ENCODE measurements at regions not wholly inside any gene's neighbourhood (a gene's known extent, or its start where the extent isn't known, plus 50 kb on each side); places are given as distances from the start of the nearest gene placed in this dataset.

- H3K4me1 ChIP-seq (replicated peaks in 1 of 2) = no peaks in the 10 kb centered on the region
- 35 to 45% (median 43%) methylated on average over 8 of the region's 8 CpGs for WGBS, 4 donors
- no peak overlapping the region for H3K27ac ChIP-seq
- no peak overlapping the region for H3K4me3 ChIP-seq
- intact Hi-C loops (cut with DNase I) = no loop called here
- TF ChIP-seq POLR2A (IDR thresholded peaks at IDR 0.05) (no peak), CTCF (IDR thresholded peaks at IDR 0.05) (no peak)
- no peaks in the 10 kb centered on the region for H3K36me3 ChIP-seq (replicated peaks in 1 of 2)
- H3K27me3 ChIP-seq = no peaks in the 10 kb centered on the region
- no peak for DNase-seq
- no peaks in the 10 kb centered on the region for H3K9me3 ChIP-seq (replicated peaks in 1 of 3)
These were observed 88.4 kb upstream of the KCNG1 start for GRCh38 chr20:51111290-51111689.

- no peak for DNase-seq
- H3K9me3 ChIP-seq (replicated peaks in 1 of 3) = no peaks in the 10 kb centered on the region
- 77 to 87% (median 80%) methylated on average over 10 to 13 of the region's 13 CpGs for WGBS, 4 donors
- no peaks in the 10 kb centered on the region for H3K36me3 ChIP-seq (replicated peaks in 1 of 2)
- TF ChIP-seq CTCF (IDR thresholded peaks at IDR 0.05) (no peak), POLR2A (IDR thresholded peaks at IDR 0.05) (no peak)
- intact Hi-C loops (cut with DNase I) = no loop called here
- no peak overlapping the region for H3K27ac ChIP-seq
- no peaks in the 10 kb centered on the region for H3K27me3 ChIP-seq
- H3K4me3 ChIP-seq = no peak overlapping the region
- H3K4me1 ChIP-seq (replicated peaks in 1 of 2) = no peaks in the 10 kb centered on the region
These were observed 85.9 kb upstream of the KCNG1 start for GRCh38 chr20:51108638-51109363.

GRCh38 chr20:51106011-51106410 lies 83.1 kb upstream of the KCNG1 start:
- Histone ChIP-seq H3K36me3 (replicated peaks in 1 of 2) (no peaks in the 10 kb centered on the region), H3K4me1 (replicated peaks in 1 of 2) (no peaks in the 10 kb centered on the region), H3K27me3 (peaks cover 8% of the 10 kb centered on the region), H3K27ac (no peak overlapping the region), H3K9me3 (replicated peaks in 1 of 3) (no peaks in the 10 kb centered on the region), H3K4me3 (no peak overlapping the region)
- intact Hi-C loops (cut with DNase I) = no loop called here
- DNase-seq = no peak
- WGBS, 4 donors = 74 to 83% (median 80%) methylated on average over 3 of the region's 3 CpGs
- TF ChIP-seq POLR2A (IDR thresholded peaks at IDR 0.05) = no peak
- TF ChIP-seq CTCF (IDR thresholded peaks at IDR 0.05) = no peak

GRCh38 chr20:51104960-51105920 lies 82.3 kb upstream of the KCNG1 start:
- Histone ChIP-seq H3K27ac (no peak overlapping the region), H3K4me3 (no peak overlapping the region), H3K4me1 (replicated peaks in 1 of 2) (no peaks in the 10 kb centered on the region), H3K9me3 (replicated peaks in 1 of 3) (no peaks in the 10 kb centered on the region), H3K27me3 (peaks cover 8% of the 10 kb centered on the region), H3K36me3 (replicated peaks in 1 of 2) (no peaks in the 10 kb centered on the region)
- DNase-seq = no peak
- 46 to 56% (median 53%) methylated on average over 10 of the region's 10 CpGs for WGBS, 4 donors
- TF ChIP-seq CTCF (IDR thresholded peaks at IDR 0.05) = no peak
- TF ChIP-seq POLR2A (IDR thresholded peaks at IDR 0.05) = no peak
- intact Hi-C loops (cut with DNase I) = no loop called here

Data from adrenal gland (tissue), 9 donors.